ENCODE measurements at regions not wholly inside any gene's neighbourhood (a gene's known extent, or its start where the extent isn't known, plus 50 kb on each side); places are given as distances from the start of the nearest gene placed in this dataset.

DNA sequence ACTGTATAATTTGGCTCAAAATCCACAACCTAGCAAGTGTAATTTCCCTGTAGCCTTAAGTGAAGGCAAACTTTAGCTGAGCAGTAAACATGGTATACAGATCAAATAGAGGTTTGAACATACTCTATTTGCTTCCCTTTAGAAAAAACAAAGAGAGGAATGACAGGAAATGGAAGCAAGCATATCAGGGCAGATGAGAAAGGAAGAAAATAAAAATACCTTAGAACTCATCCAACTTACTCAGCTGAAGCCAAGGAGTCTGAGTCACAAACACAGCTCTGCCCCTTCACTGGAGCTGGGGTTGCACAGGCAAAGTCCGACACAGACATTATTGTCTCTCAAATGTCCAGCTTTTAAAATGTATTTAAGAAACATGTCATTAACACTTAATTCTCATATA lies 379.9 kb upstream of the IRAK1BP1 start:
- TF ChIP-seq, protein P1, sequence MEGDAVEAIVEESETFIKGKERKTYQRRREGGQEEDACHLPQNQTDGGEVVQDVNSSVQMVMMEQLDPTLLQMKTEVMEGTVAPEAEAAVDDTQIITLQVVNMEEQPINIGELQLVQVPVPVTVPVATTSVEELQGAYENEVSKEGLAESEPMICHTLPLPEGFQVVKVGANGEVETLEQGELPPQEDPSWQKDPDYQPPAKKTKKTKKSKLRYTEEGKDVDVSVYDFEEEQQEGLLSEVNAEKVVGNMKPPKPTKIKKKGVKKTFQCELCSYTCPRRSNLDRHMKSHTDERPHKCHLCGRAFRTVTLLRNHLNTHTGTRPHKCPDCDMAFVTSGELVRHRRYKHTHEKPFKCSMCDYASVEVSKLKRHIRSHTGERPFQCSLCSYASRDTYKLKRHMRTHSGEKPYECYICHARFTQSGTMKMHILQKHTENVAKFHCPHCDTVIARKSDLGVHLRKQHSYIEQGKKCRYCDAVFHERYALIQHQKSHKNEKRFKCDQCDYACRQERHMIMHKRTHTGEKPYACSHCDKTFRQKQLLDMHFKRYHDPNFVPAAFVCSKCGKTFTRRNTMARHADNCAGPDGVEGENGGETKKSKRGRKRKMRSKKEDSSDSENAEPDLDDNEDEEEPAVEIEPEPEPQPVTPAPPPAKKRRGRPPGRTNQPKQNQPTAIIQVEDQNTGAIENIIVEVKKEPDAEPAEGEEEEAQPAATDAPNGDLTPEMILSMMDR (conservative IDR thresholded peaks at IDR 0.05 in 1 of 2, IDR thresholded peaks at IDR 0.05 in 1 of 2; ENCODE audit: low read depth in 1 of 2, low read length in 2 of 2), result no peak
- no peak for TF ChIP-seq EZH2 (IDR thresholded peaks at IDR 0.05; ENCODE audit: low read length, missing control alignments)

Data from fibroblast of lung (primary cell).